IPS DF 4.7 (cell line): ENCODE measurements at regions not wholly inside any gene's neighbourhood (a gene's known extent, or its start where the extent isn't known, plus 50 kb on each side); places are given as distances from the start of the nearest gene placed in this dataset.

Experiments
- DNase-seq: peaks from one replicate; pipeline ENCODE4 v3.0.0-alpha.2; 2013; ENCODE audit warnings: low spot score; ENCODE audit errors: extremely low read depth

- DNase-seq: no peak
These were observed 92.5 kb upstream of the INHBA start for GRCh38 chr7:41795276-41795833.

GRCh38 chr7:41793556-41793955 lies 90.7 kb upstream of the INHBA start:
- DNase-seq: no peak

- no peak for DNase-seq
These were observed 89.2 kb upstream of the INHBA start for GRCh38 chr7:41792120-41792519.

- no peak for DNase-seq
These were observed 85.7 kb upstream of the INHBA start for GRCh38 chr7:41788556-41788955.

- no peak for DNase-seq
These were observed 84.9 kb upstream of the INHBA start for GRCh38 chr7:41787651-41788350.

GRCh38 chr7:41786944-41787343 lies 84.1 kb upstream of the INHBA start:
- DNase-seq: no peak

GRCh38 chr7:41786404-41786803 lies 83.5 kb upstream of the INHBA start:
- DNase-seq: no peak

GRCh38 chr7:41785840-41786239 lies 83.0 kb upstream of the INHBA start:
- DNase-seq: no peak

- DNase-seq: no peak
These were observed 82.4 kb upstream of the INHBA start for GRCh38 chr7:41785265-41785664.

GRCh38 chr7:41779918-41780317 lies 77.0 kb upstream of the INHBA start:
- DNase-seq: no peak

- DNase-seq: no peak
These were observed 75.2 kb upstream of the INHBA start for GRCh38 chr7:41777894-41778596.

- DNase-seq: no peak
These were observed 72.1 kb upstream of the INHBA start for GRCh38 chr7:41774966-41775365.

GRCh38 chr7:41773756-41774155 lies 70.9 kb upstream of the INHBA start:
- DNase-seq: no peak

GRCh38 chr7:41771717-41772116 lies 68.8 kb upstream of the INHBA start:
- DNase-seq: peak; percentile 25

- no peak for DNase-seq
These were observed 66.3 kb upstream of the INHBA start for GRCh38 chr7:41769162-41769561.

- no peak for DNase-seq
These were observed 60.7 kb upstream of the INHBA start for GRCh38 chr7:41763626-41764025.

GRCh38 chr7:41762641-41763040 lies 59.8 kb upstream of the INHBA start:
- no peak for DNase-seq

GRCh38 chr7:41760293-41760692 lies 57.4 kb upstream of the INHBA start:
- no peak for DNase-seq

GRCh38 chr7:41758321-41758720 lies 55.4 kb upstream of the INHBA start:
- DNase-seq: no peak

- DNase-seq: no peak
These were observed 53.8 kb upstream of the INHBA start for GRCh38 chr7:41756650-41757182.

GRCh38 chr7:41755096-41755495 lies 52.2 kb upstream of the INHBA start:
- DNase-seq: no peak

- no peak for DNase-seq
These were observed 51.2 kb upstream of the INHBA start for GRCh38 chr7:41754046-41754445.
